HEK293 (cell line): ENCODE measurements at regions not wholly inside any gene's neighbourhood (a gene's known extent, or its start where the extent isn't known, plus 50 kb on each side); places are given as distances from the start of the nearest gene placed in this dataset.

Source experiments
- HOXA7 ChIP-seq: sonication (generic); formaldehyde crosslinking; IDR thresholded peaks from 2 replicates; pipeline ENCODE4 v1.8.1; 2022; ENCODE audit warnings: missing genetic modification reagents, borderline replicate concordance
- SP2 ChIP-seq: fragments of 450-650 bp; formaldehyde crosslinking; IDR thresholded peaks from 2 replicates; pipeline ENCODE4 v1.5.1; 2016; ENCODE audit warnings: missing biosample characterization, missing genetic modification characterization
- ZFP37 ChIP-seq: fragments of 450-650 bp; formaldehyde crosslinking; IDR thresholded peaks from 2 replicates; pipeline ENCODE4 v1.5.1; 2016; ENCODE audit warnings: missing biosample characterization, missing genetic modification characterization
- ZNF239 ChIP-seq: fragments of 450-650 bp; formaldehyde crosslinking; IDR thresholded peaks from 2 replicates; pipeline ENCODE4 v1.5.1; 2016; ENCODE audit warnings: missing biosample characterization, missing genetic modification characterization
- TF ChIP-seq, protein P1 (sequence below): fragments of 450-650 bp; formaldehyde crosslinking; IDR thresholded peaks from 2 replicates; pipeline ENCODE4 v1.5.1; 2016; ENCODE audit warnings: missing biosample characterization, missing genetic modification characterization
- TF ChIP-seq, protein P2 (sequence below): IDR thresholded peaks from 2 replicates; pipeline ENCODE4 v1.6.1; 2011; ENCODE audit warnings: mild to moderate bottlenecking, low read depth, low read length, borderline replicate concordance
- TF ChIP-seq, protein P3 (sequence below): fragments of 450-650 bp; formaldehyde crosslinking; IDR thresholded peaks from 2 replicates; pipeline ENCODE4 v1.5.1; 2016; ENCODE audit warnings: missing biosample characterization, missing genetic modification characterization, low read depth
- TF ChIP-seq, protein P4 (sequence below): fragments of 450-650 bp; formaldehyde crosslinking; IDR thresholded peaks from 2 replicates; pipeline ENCODE4 v1.5.1; 2016; ENCODE audit warnings: missing biosample characterization, missing genetic modification characterization
- TF ChIP-seq, protein P5 (sequence below): fragments of 450-650 bp; formaldehyde crosslinking; IDR thresholded peaks from 2 replicates; pipeline ENCODE4 v1.5.1; 2016; ENCODE audit warnings: missing biosample characterization, missing genetic modification characterization
- TF ChIP-seq, protein P6 (sequence below): fragments of 450-650 bp; formaldehyde crosslinking; IDR thresholded peaks from 2 replicates; pipeline ENCODE4 v1.5.1; 2016; ENCODE audit warnings: missing biosample characterization, missing genetic modification characterization

DNA sequence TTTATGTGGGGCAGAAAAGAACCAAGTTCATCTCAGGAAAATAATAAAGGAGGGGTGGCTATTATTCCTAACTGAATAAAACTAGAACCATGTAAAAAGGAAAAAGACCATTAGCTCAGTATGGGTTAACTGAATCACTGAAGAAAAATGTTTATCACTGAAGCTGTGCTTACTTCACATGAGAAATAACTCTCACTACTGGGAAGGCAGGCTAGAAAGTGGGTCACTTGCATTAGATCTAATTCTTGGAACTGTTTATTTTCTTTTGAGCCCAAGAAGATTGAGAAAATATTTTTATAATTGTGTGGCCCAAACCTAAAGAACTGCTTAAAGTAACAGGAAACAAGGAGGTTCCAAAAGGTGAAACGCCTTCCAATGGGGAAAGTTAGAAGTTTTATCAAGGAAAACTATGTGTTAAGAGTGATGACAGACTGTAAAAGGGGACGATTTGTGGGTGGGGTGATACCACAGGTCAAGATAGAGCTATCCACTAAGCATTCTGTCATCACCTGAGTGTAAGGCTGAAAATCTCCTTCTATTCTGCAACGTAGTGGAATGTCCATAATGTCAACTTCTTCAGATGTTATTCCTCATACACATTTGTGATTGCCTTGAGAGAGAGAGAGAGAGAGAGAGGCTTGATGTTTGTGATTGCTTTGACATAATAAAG is 1083.5 kb downstream of the PCDH7 start:
- TF ChIP-seq, protein P1, sequence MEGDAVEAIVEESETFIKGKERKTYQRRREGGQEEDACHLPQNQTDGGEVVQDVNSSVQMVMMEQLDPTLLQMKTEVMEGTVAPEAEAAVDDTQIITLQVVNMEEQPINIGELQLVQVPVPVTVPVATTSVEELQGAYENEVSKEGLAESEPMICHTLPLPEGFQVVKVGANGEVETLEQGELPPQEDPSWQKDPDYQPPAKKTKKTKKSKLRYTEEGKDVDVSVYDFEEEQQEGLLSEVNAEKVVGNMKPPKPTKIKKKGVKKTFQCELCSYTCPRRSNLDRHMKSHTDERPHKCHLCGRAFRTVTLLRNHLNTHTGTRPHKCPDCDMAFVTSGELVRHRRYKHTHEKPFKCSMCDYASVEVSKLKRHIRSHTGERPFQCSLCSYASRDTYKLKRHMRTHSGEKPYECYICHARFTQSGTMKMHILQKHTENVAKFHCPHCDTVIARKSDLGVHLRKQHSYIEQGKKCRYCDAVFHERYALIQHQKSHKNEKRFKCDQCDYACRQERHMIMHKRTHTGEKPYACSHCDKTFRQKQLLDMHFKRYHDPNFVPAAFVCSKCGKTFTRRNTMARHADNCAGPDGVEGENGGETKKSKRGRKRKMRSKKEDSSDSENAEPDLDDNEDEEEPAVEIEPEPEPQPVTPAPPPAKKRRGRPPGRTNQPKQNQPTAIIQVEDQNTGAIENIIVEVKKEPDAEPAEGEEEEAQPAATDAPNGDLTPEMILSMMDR (tag by site-specific recombination), result no peak
- TF ChIP-seq, protein P2, sequence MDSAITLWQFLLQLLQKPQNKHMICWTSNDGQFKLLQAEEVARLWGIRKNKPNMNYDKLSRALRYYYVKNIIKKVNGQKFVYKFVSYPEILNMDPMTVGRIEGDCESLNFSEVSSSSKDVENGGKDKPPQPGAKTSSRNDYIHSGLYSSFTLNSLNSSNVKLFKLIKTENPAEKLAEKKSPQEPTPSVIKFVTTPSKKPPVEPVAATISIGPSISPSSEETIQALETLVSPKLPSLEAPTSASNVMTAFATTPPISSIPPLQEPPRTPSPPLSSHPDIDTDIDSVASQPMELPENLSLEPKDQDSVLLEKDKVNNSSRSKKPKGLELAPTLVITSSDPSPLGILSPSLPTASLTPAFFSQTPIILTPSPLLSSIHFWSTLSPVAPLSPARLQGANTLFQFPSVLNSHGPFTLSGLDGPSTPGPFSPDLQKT, result no peak
- TF ChIP-seq, protein P3, sequence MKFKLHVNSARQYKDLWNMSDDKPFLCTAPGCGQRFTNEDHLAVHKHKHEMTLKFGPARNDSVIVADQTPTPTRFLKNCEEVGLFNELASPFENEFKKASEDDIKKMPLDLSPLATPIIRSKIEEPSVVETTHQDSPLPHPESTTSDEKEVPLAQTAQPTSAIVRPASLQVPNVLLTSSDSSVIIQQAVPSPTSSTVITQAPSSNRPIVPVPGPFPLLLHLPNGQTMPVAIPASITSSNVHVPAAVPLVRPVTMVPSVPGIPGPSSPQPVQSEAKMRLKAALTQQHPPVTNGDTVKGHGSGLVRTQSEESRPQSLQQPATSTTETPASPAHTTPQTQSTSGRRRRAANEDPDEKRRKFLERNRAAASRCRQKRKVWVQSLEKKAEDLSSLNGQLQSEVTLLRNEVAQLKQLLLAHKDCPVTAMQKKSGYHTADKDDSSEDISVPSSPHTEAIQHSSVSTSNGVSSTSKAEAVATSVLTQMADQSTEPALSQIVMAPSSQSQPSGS, result no peak
- no peak for TF ChIP-seq ZNF239
- no peak for TF ChIP-seq SP2 (tag by site-specific recombination)
- TF ChIP-seq ZFP37 (tag by site-specific recombination), result no peak
- TF ChIP-seq, protein P4, sequence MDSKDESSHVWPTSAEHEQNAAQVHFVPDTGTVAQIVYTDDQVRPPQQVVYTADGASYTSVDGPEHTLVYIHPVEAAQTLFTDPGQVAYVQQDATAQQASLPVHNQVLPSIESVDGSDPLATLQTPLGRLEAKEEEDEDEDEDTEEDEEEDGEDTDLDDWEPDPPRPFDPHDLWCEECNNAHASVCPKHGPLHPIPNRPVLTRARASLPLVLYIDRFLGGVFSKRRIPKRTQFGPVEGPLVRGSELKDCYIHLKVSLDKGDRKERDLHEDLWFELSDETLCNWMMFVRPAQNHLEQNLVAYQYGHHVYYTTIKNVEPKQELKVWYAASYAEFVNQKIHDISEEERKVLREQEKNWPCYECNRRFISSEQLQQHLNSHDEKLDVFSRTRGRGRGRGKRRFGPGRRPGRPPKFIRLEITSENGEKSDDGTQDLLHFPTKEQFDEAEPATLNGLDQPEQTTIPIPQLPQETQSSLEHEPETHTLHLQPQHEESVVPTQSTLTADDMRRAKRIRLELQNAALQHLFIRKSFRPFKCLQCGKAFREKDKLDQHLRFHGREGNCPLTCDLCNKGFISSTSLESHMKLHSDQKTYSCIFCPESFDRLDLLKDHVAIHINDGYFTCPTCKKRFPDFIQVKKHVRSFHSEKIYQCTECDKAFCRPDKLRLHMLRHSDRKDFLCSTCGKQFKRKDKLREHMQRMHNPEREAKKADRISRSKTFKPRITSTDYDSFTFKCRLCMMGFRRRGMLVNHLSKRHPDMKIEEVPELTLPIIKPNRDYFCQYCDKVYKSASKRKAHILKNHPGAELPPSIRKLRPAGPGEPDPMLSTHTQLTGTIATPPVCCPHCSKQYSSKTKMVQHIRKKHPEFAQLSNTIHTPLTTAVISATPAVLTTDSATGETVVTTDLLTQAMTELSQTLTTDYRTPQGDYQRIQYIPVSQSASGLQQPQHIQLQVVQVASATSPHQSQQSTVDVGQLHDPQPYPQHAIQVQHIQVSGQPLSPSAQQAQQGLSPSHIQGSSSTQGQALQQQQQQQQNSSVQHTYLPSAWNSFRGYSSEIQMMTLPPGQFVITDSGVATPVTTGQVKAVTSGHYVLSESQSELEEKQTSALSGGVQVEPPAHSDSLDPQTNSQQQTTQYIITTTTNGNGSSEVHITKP (tag by site-specific recombination), result no peak
- TF ChIP-seq, protein P5, sequence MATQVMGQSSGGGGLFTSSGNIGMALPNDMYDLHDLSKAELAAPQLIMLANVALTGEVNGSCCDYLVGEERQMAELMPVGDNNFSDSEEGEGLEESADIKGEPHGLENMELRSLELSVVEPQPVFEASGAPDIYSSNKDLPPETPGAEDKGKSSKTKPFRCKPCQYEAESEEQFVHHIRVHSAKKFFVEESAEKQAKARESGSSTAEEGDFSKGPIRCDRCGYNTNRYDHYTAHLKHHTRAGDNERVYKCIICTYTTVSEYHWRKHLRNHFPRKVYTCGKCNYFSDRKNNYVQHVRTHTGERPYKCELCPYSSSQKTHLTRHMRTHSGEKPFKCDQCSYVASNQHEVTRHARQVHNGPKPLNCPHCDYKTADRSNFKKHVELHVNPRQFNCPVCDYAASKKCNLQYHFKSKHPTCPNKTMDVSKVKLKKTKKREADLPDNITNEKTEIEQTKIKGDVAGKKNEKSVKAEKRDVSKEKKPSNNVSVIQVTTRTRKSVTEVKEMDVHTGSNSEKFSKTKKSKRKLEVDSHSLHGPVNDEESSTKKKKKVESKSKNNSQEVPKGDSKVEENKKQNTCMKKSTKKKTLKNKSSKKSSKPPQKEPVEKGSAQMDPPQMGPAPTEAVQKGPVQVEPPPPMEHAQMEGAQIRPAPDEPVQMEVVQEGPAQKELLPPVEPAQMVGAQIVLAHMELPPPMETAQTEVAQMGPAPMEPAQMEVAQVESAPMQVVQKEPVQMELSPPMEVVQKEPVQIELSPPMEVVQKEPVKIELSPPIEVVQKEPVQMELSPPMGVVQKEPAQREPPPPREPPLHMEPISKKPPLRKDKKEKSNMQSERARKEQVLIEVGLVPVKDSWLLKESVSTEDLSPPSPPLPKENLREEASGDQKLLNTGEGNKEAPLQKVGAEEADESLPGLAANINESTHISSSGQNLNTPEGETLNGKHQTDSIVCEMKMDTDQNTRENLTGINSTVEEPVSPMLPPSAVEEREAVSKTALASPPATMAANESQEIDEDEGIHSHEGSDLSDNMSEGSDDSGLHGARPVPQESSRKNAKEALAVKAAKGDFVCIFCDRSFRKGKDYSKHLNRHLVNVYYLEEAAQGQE (tag by site-specific recombination), result no peak
- no peak for TF ChIP-seq HOXA7 (CRISPR knock-in tag)
- TF ChIP-seq, protein P6, sequence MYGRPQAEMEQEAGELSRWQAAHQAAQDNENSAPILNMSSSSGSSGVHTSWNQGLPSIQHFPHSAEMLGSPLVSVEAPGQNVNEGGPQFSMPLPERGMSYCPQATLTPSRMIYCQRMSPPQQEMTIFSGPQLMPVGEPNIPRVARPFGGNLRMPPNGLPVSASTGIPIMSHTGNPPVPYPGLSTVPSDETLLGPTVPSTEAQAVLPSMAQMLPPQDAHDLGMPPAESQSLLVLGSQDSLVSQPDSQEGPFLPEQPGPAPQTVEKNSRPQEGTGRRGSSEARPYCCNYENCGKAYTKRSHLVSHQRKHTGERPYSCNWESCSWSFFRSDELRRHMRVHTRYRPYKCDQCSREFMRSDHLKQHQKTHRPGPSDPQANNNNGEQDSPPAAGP (tag by site-specific recombination), result no peak
